Naive thymus-derived CD4-positive, alpha-beta T cell (primary cell): ENCODE measurements at regions not wholly inside any gene's neighbourhood (a gene's known extent, or its start where the extent isn't known, plus 50 kb on each side); places are given as distances from the start of the nearest gene placed in this dataset.

Source experiments
- ATAC-seq: fragments of 150-1000 bp; cut with Tn5 transposase; 2 replicates; pipeline ENCODE4 v1.10.0; 2021; ENCODE audit warnings: mild to moderate bottlenecking, moderate library complexity
- CTCF ChIA-PET: fragments of 350-600 bp; sonication (Branson Sonifier 250); formaldehyde crosslinking; loops from one replicate; lab custom pipeline; 2021; ENCODE audit warnings: antibody characterized with exemption; lab: Charles Lee
- POLR2A ChIA-PET: fragments of 350-600 bp; sonication (Branson Sonifier 250); formaldehyde crosslinking; loops from one replicate; lab custom pipeline; 2021; ENCODE audit warnings: antibody characterized with exemption, inconsistent platforms; lab: Charles Lee
- DNase-seq, 9 donors: peaks; one replicate each; pipeline versions ENCODE4 v3.0.0 to v3.0.0-alpha.2; 2020 to 2022; ENCODE audit warnings: mixed read lengths in 1 of 9
- H3K27ac ChIP-seq: one replicate; pipeline ENCODE4 v1.7.0; 2013; ENCODE audit warnings: mild to moderate bottlenecking, low read depth, low read length, moderate library complexity
- H3K27me3 ChIP-seq, 2 donors: one replicate each; pipeline ENCODE4 v1.7.0; 2013; ENCODE audit warnings: low read length in 2 of 2, mild to moderate bottlenecking in 2 of 2, moderate library complexity in 2 of 2; ENCODE audit not compliant: control insufficient read depth in 2 of 2, insufficient read depth in 2 of 2
- H3K36me3 ChIP-seq, 3 experiments: 1 replicate in 2 of 3; 2 replicates in 1 of 3; pipeline ENCODE4 v1.7.0; 2013; ENCODE audit warnings: low read length in 3 of 3, mild to moderate bottlenecking in 3 of 3, moderate library complexity in 1 of 3; ENCODE audit not compliant: insufficient read depth in 3 of 3, control insufficient read depth in 2 of 3
- H3K4me1 ChIP-seq, 2 donors: one replicate each; pipeline ENCODE4 v1.7.0; 2013; ENCODE audit warnings: low read length in 2 of 2, mild to moderate bottlenecking in 2 of 2, moderate library complexity in 1 of 2; ENCODE audit not compliant: control insufficient read depth in 2 of 2, insufficient read depth in 2 of 2
- H3K4me3 ChIP-seq: 2 replicates; pipeline ENCODE4 v1.7.0; 2013; ENCODE audit warnings: mild to moderate bottlenecking, low read length
- H3K9me3 ChIP-seq, 3 experiments: 1 replicate in 2 of 3; 2 replicates in 1 of 3; pipeline ENCODE4 v1.7.0; 2013; ENCODE audit warnings: low read length in 3 of 3; ENCODE audit not compliant: control insufficient read depth in 2 of 3
- H3K27ac Mint-ChIP-seq, 9 donors: one replicate each; pipeline ENCODE4 v1.8.0; 2020 to 2022; ENCODE audit warnings: mixed read lengths in 9 of 9, mild to moderate bottlenecking in 8 of 9, moderate library complexity in 5 of 9, inconsistent platforms in 2 of 9
- H3K27me3 Mint-ChIP-seq, 5 donors: one replicate each; pipeline ENCODE4 v1.8.0; 2021 to 2022; ENCODE audit warnings: mixed read lengths in 5 of 5, mild to moderate bottlenecking in 1 of 5
- H3K36me3 Mint-ChIP-seq, 5 donors: one replicate each; pipeline ENCODE4 v1.8.0; 2020 to 2022; ENCODE audit warnings: mixed read lengths in 5 of 5, mild to moderate bottlenecking in 3 of 5, inconsistent platforms in 1 of 5
- H3K4me1 Mint-ChIP-seq, 7 donors: one replicate each; pipeline ENCODE4 v1.8.0; 2020 to 2022; ENCODE audit warnings: mixed read lengths in 7 of 7, mild to moderate bottlenecking in 3 of 7, inconsistent platforms in 1 of 7
- H3K4me3 Mint-ChIP-seq, 10 donors: one replicate each; pipeline ENCODE4 v1.8.0; 2020 to 2022; ENCODE audit warnings: mild to moderate bottlenecking in 10 of 10, mixed read lengths in 10 of 10, moderate library complexity in 6 of 10, inconsistent platforms in 2 of 10
- H3K9me3 Mint-ChIP-seq, 11 donors: one replicate each; pipeline ENCODE4 v1.8.0; 2020 to 2022; ENCODE audit warnings: mixed read lengths in 11 of 11, mild to moderate bottlenecking in 4 of 11, inconsistent platforms in 1 of 11, moderate library complexity in 1 of 11
- intact Hi-C, 2 donors: fragments of 100-400 bp; cut with micrococcal nuclease; formaldehyde crosslinking; loops; one replicate each; pipeline ENCODE4 v1.15.1; 2023

DNA sequence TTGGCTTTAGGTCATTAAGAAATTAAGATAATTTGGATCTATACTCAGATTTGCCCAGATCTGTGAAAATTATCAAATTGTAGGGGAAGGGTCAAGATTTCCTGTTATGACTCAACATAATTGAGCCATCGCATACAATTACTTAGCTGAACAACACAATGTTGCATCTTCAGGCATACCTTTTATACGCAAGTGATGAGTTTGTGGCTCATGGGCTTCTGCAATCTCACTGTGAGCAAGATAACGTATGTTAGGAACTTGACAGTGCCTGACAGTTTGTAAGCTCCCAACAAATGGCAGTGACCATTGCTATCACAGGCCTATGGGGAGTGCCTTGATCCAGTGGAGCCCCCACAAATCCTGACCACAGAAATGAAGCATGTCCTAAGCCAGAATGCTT is 199.7 kb downstream of the BCAT1 start:
- H3K4me3 Mint-ChIP-seq = no peak overlapping the region
- CTCF ChIA-PET = no interaction called here

DNA sequence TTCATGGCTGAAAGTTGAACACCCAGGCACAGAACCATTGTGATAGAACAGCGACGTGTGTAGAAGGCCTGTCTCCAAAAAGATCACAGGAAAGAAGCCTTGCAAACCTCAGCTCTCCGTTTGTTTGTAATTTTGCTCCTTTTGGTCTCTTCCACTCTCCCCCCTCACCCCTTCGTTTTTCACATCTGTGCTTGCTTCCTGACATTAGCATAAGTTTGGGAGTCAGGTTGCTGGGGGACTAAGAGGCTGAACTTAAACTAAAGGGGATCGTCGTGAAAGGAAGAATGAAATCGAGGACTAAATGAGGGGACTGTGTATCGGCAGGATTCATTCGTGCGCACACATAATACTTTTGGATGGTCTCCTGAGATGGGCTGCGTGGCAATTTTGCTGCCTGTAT is 200.6 kb downstream of the BCAT1 start:
- peaks cover 0 to 21% (median 6%) of the 10 kb centered on the region in 5 donors for H3K27me3 Mint-ChIP-seq
- ChIA-PET POLR2A (no interaction called here), CTCF (no interaction called here)
- no peak overlapping the region for H3K4me3 ChIP-seq
- H3K27ac Mint-ChIP-seq = no peak overlapping the region
- H3K4me1 Mint-ChIP-seq = peaks cover 0 to 6% (median 0%) of the 10 kb centered on the region in 7 donors
- H3K27ac ChIP-seq = no peak overlapping the region
- no peaks in the 10 kb centered on the region for H3K9me3 ChIP-seq
- no peak for ATAC-seq
- peaks cover 0 to 6% (median 0%) of the 10 kb centered on the region in 11 donors for H3K9me3 Mint-ChIP-seq
- no peak for DNase-seq
- no peak overlapping the region for H3K4me3 Mint-ChIP-seq
- H3K27me3 ChIP-seq = no peaks in the 10 kb centered on the region
- intact Hi-C loops = no loop called here
- H3K36me3 ChIP-seq = no peaks in the 10 kb centered on the region
- no peaks in the 10 kb centered on the region for H3K4me1 ChIP-seq
- H3K36me3 Mint-ChIP-seq = no peaks in the 10 kb centered on the region

More for the DNA sequence above, 199.7 kb downstream of the BCAT1 start:
- H3K9me3 ChIP-seq = no peaks in the 10 kb centered on the region
- H3K4me3 ChIP-seq = no peak overlapping the region
- Mint-ChIP-seq H3K36me3 (no peaks in the 10 kb centered on the region), H3K27ac (no peak overlapping the region), H3K27me3 (peaks cover 0 to 13% (median 6%) of the 10 kb centered on the region in 5 donors), H3K4me1 (peaks cover 0 to 6% (median 0%) of the 10 kb centered on the region in 7 donors), H3K9me3 (peaks cover 0 to 6% (median 0%) of the 10 kb centered on the region in 11 donors)
- intact Hi-C loops = no loop called here
- POLR2A ChIA-PET = no interaction called here
- ATAC-seq (no peak), DNase-seq (no peak)
- H3K4me1 ChIP-seq = no peaks in the 10 kb centered on the region
- no peak overlapping the region for H3K27ac ChIP-seq
- no peaks in the 10 kb centered on the region for H3K27me3 ChIP-seq
- H3K36me3 ChIP-seq = no peaks in the 10 kb centered on the region

DNA sequence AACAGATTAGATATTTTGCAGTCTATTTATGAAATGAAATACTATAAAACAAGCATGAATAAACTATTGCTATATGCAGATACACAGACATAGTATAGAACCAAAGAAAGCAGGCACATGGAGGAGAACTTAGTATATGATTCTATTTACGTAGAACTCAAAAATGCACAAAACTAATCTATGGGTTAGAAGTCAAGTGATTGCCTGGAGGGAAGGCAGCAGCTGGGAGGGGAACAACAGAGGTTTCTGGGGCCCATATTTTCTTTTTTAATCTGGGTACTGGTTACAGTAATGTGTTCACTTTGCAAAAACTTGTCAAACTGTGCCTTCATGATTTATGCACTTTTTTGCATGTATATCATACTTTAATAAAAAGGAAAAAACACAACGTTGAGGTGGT is 202.0 kb downstream of the BCAT1 start:
- ChIA-PET POLR2A (no interaction called here), CTCF (no interaction called here)
- Mint-ChIP-seq H3K36me3 (no peaks in the 10 kb centered on the region), H3K27me3 (peaks cover 0 to 23% (median 0%) of the 10 kb centered on the region in 5 donors), H3K4me3 (no peak overlapping the region), H3K4me1 (peaks cover 0 to 15% (median 0%) of the 10 kb centered on the region in 7 donors), H3K9me3 (peaks cover 0 to 6% (median 0%) of the 10 kb centered on the region in 11 donors), H3K27ac (no peak overlapping the region)
- H3K9me3 ChIP-seq = no peaks in the 10 kb centered on the region
- no peaks in the 10 kb centered on the region for H3K27me3 ChIP-seq
- no peak overlapping the region for H3K4me3 ChIP-seq
- H3K4me1 ChIP-seq = no peaks in the 10 kb centered on the region
- DNase-seq = no peak
- H3K27ac ChIP-seq = no peak overlapping the region
- intact Hi-C loops = no loop called here
- H3K36me3 ChIP-seq = no peaks in the 10 kb centered on the region
- no peak for ATAC-seq

DNA sequence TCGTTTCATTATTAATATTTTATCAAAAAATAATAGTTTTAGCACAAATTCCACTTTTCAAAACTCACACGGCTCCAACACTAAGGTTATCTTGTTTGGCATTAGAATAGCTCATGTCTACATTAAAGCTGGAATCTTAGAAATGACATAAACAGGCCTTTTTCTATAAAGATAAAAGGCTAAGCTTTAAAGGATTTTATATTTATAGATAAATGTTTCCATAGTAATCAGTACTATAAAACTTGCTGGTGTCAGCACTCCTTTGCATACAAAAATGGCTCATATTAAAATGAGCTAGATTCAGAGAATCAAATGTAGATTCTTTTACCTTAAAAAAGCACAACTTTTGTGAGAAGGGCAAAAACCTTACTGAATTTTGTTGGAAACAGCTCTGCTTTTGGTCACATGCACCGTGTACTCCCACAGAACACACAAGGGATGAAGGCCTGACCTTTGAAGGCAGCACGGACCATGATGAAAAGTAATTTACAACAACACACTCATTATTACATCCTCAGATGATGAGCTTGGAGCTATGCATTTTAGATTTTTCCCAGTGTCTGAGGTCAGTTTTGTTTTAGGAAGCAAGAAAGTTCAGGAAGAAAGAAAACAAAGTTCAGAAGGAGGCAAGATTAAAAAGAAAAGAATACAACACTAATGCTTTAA is 202.8 kb downstream of the BCAT1 start:
- Histone ChIP-seq H3K36me3 (no peaks in the 10 kb centered on the region), H3K4me3 (no peak overlapping the region), H3K27ac (no peak overlapping the region), H3K4me1 (no peaks in the 10 kb centered on the region), H3K9me3 (no peaks in the 10 kb centered on the region), H3K27me3 (no peaks in the 10 kb centered on the region)
- Mint-ChIP-seq H3K4me1 (peaks cover 0 to 11% (median 0%) of the 10 kb centered on the region in 7 donors), H3K4me3 (no peak overlapping the region), H3K36me3 (no peaks in the 10 kb centered on the region), H3K9me3 (peaks cover 0 to 6% (median 0%) of the 10 kb centered on the region in 11 donors), H3K27me3 (peaks cover 0 to 23% (median 0%) of the 10 kb centered on the region in 5 donors), H3K27ac (no peak overlapping the region)
- intact Hi-C loops = no loop called here
- CTCF ChIA-PET = interaction anchor here (0.7 kb wide), 1 partner anchor 50 kb away, joined by 3 read pairs; no protein-coding TSS in a partner anchor
- POLR2A ChIA-PET = no interaction called here
- DNase-seq (no peak), ATAC-seq (no peak)

DNA sequence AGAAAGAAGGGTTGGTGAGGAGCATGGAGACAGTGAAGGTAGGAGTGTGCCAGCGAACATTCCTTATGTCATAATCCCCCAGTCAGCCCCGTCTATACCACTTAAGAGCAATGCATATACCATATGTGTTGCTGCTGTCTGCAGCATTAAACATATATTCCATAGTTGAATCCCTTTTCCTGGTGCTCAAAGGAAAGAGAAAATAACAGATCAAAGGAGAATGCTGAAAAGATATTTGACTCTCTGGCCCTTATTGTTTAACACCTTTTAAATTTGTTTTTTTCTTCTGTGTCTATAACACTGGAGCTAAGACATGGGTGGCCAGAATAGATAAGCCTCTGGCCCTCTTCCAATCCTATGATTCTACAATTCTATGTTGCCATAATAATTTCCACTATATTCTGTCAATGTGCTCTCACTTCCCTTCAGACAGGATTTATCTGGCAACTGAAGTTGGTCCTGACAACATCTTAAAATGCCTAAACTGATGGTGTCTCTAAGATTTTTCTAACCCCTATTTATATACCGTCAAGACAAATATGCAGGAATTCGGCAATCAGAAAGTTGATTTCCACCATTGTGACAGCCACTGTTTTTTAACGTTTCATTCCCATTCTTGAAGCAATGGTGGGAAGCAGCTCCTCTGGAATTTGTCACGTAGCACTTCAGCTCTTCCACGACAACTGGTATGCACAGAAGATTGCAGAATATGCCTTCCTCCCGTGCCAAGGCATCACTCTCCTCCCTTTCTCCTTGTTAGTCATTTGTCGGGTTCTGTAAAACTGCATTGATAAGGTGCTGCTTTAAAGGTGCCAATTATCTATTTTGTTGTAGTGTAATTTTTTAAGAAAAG is 204.7 kb downstream of the BCAT1 start:
- Histone ChIP-seq H3K27ac (no peak overlapping the region), H3K4me1 (peaks cover 0 to 3% of the 10 kb centered on the region in 2 donors), H3K4me3 (no peak overlapping the region), H3K9me3 (no peaks in the 10 kb centered on the region), H3K36me3 (no peaks in the 10 kb centered on the region), H3K27me3 (no peaks in the 10 kb centered on the region)
- POLR2A ChIA-PET = no interaction called here
- no peak overlapping the region for H3K4me3 Mint-ChIP-seq
- no peaks in the 10 kb centered on the region for H3K36me3 Mint-ChIP-seq
- ATAC-seq (no peak), DNase-seq (no peak)
- peaks cover 0 to 15% (median 0%) of the 10 kb centered on the region in 7 donors for H3K4me1 Mint-ChIP-seq
- H3K27ac Mint-ChIP-seq = no peak overlapping the region
- peaks cover 0 to 23% (median 0%) of the 10 kb centered on the region in 5 donors for H3K27me3 Mint-ChIP-seq
- intact Hi-C loops = no loop called here
- peaks cover 0 to 6% (median 0%) of the 10 kb centered on the region in 11 donors for H3K9me3 Mint-ChIP-seq
- CTCF ChIA-PET = no interaction called here

DNA sequence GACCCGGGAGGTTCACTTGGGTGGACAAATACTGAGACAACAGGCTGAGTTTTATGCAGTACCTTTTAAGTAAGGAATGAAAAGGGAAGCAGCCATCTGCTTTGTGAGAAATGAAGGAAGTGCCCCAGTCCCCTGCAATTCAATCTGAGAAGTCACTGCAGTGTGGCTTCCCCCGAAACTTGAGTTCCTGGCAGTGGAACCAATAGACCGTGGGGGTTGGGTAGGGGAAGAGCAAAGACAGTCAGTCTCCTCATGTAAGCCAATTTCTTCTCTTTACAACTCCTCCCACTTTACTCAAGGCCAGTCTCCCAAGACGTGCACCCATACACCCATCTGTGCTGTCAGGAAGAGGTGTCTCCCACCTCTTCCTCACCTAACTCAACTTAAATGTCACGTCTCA is 206.5 kb downstream of the BCAT1 start:
- Mint-ChIP-seq H3K27ac (peak overlapping the region in 1 of 9 donors; percentile 1), H3K9me3 (peaks cover 0 to 6% (median 0%) of the 10 kb centered on the region in 11 donors), H3K4me1 (peaks cover 0 to 15% (median 0%) of the 10 kb centered on the region in 7 donors), H3K27me3 (peaks cover 0 to 23% (median 1%) of the 10 kb centered on the region in 5 donors), H3K36me3 (no peaks in the 10 kb centered on the region), H3K4me3 (no peak overlapping the region)
- intact Hi-C loops = no loop called here
- DNase-seq = no peak
- H3K4me1 ChIP-seq = peaks cover 0 to 3% of the 10 kb centered on the region in 2 donors
- H3K27ac ChIP-seq = no peak overlapping the region
- ChIA-PET CTCF (interaction anchor here (0.7 kb wide), 1 partner anchor 35 kb away, joined by 3 read pairs; no protein-coding TSS in a partner anchor), POLR2A (no interaction called here)
- no peak overlapping the region for H3K4me3 ChIP-seq
- peak; percentile 66 for ATAC-seq
- no peaks in the 10 kb centered on the region for H3K27me3 ChIP-seq
- H3K9me3 ChIP-seq = no peaks in the 10 kb centered on the region
- no peaks in the 10 kb centered on the region for H3K36me3 ChIP-seq
